ENCODE measurements at regions not wholly inside any gene's neighbourhood (a gene's known extent, or its start where the extent isn't known, plus 50 kb on each side); places are given as distances from the start of the nearest gene placed in this dataset.

DNA sequence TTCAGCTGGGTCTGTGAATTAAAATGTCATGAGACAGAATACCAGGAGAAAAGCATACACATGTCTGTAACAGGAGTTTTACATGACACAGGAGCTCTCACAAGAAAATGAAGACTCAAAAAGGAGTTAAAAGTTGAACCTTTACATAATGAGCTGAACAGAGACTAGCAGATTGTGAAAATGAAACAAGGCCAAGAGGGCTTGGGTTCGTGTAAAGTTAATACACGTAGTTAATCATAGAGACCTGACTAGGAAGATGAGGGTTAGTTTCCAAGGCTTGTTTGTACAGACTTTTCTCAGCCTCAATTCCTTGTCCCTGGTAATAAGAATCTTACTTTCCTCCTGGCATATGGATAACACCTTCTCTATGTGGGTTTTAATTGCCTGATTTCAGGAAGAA, 1294.0 kb downstream of the MAT2B start:
- Mint-ChIP-seq H3K27ac (no peak overlapping the region), H3K4me1 (no peaks in the 10 kb centered on the region), H3K4me3 (no peak overlapping the region), H3K9me3 (ENCODE audit: insufficient read depth) (peaks cover 5% of the 10 kb centered on the region), H3K27me3 (no peaks in the 10 kb centered on the region)
- H3K27ac ChIP-seq (ENCODE audit: low read length in 2 of 2): no peak overlapping the region
- H3K4me1 ChIP-seq (ENCODE audit: control insufficient read depth in 2 of 2, insufficient read depth in 2 of 2, low read length in 2 of 2): no peaks in the 10 kb centered on the region
- no peak overlapping the region for H3K9ac ChIP-seq (ENCODE audit: low read length)
- WGBS (ENCODE audit: insufficient coverage): no CpG with 5 or more reads among the region's 2 CpGs
- H3K79me2 ChIP-seq (ENCODE audit: control insufficient read depth, insufficient read depth, low read length): no peaks in the 10 kb centered on the region
- POLR2A ChIA-PET: no interaction called here
- H3K4me2 ChIP-seq (replicated peaks; ENCODE audit: low read depth, low read length, poor library complexity, severe bottlenecking): no peak overlapping the region
- intact Hi-C loops (cut with micrococcal nuclease): no loop called here
- DNase-seq (no peak), ATAC-seq (ENCODE audit: low read depth) (no peak)
- no peaks in the 10 kb centered on the region for H3K36me3 ChIP-seq (replicated peaks in 1 of 2; ENCODE audit: control extremely low read depth in 1 of 2, control insufficient read depth in 1 of 2, extremely low read depth in 1 of 2, insufficient read depth in 2 of 2, low read length in 1 of 2)
- H4K20me1 ChIP-seq (ENCODE audit: control insufficient read depth, insufficient read depth, low read length, poor library complexity, severe bottlenecking): no peaks in the 10 kb centered on the region
- no peak overlapping the region for H3K4me3 ChIP-seq (ENCODE audit: control extremely low read depth in 1 of 5, extremely low read depth in 1 of 5, insufficient read depth in 1 of 5, low read depth in 2 of 5, low read length in 4 of 5)
- H3K27me3 ChIP-seq (replicated peaks in 1 of 4; ENCODE audit: control extremely low read depth in 1 of 4, control insufficient read depth in 3 of 4, insufficient read depth in 4 of 4, low read length in 3 of 4): no peaks in the 10 kb centered on the region
- no peak overlapping the region for H2AFZ ChIP-seq (ENCODE audit: insufficient read depth, low read depth, low read length, poor library complexity, severe bottlenecking)
- CTCF ChIA-PET: no interaction called here
- TF ChIP-seq, protein P1, sequence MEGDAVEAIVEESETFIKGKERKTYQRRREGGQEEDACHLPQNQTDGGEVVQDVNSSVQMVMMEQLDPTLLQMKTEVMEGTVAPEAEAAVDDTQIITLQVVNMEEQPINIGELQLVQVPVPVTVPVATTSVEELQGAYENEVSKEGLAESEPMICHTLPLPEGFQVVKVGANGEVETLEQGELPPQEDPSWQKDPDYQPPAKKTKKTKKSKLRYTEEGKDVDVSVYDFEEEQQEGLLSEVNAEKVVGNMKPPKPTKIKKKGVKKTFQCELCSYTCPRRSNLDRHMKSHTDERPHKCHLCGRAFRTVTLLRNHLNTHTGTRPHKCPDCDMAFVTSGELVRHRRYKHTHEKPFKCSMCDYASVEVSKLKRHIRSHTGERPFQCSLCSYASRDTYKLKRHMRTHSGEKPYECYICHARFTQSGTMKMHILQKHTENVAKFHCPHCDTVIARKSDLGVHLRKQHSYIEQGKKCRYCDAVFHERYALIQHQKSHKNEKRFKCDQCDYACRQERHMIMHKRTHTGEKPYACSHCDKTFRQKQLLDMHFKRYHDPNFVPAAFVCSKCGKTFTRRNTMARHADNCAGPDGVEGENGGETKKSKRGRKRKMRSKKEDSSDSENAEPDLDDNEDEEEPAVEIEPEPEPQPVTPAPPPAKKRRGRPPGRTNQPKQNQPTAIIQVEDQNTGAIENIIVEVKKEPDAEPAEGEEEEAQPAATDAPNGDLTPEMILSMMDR (IDR thresholded peaks at IDR 0.05): no peak
- TF ChIP-seq EZH2 (IDR thresholded peaks at IDR 0.05; ENCODE audit: borderline replicate concordance, insufficient read depth, low read depth, low read length, poor library complexity, severe bottlenecking): no peak
- H3K9me3 ChIP-seq (ENCODE audit: control extremely low read depth in 1 of 3, control insufficient read depth in 2 of 3, insufficient read depth in 1 of 3, low read length in 2 of 3): peaks cover 0 to 14% (median 12%) of the 10 kb centered on the region in 3 donors

DNA sequence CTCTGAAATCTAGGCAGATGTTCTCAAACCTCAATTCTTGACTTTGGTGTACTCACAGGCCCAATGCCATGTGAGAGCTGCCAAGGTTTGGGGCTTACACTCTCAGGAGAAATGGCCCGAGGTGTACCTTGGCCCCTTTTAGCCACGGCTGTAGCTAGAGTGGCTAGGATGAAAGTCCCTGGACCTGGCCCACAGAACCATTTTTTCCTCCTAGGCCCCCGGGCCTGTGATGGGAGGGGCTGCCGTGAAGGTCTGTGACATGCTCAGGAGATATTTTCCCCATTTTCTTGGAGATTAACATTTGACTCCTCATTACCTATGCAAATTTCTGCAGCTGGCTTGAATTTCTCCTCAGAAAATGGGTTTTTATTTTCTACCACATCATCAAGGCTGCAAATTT, 1296.5 kb downstream of the MAT2B start:
- no peaks in the 10 kb centered on the region for H3K4me1 Mint-ChIP-seq
- H3K9me3 Mint-ChIP-seq (ENCODE audit: insufficient read depth): peaks cover 5% of the 10 kb centered on the region
- Histone ChIP-seq H3K79me2 (ENCODE audit: control insufficient read depth, insufficient read depth, low read length) (no peaks in the 10 kb centered on the region), H2AFZ (ENCODE audit: insufficient read depth, low read depth, low read length, poor library complexity, severe bottlenecking) (no peak overlapping the region), H3K27ac (ENCODE audit: low read length in 2 of 2) (no peak overlapping the region), H3K9ac (ENCODE audit: low read length) (no peak overlapping the region), H3K27me3 (replicated peaks in 1 of 4; ENCODE audit: control extremely low read depth in 1 of 4, control insufficient read depth in 3 of 4, insufficient read depth in 4 of 4, low read length in 3 of 4) (no peaks in the 10 kb centered on the region), H3K4me1 (ENCODE audit: control insufficient read depth in 2 of 2, insufficient read depth in 2 of 2, low read length in 2 of 2) (no peaks in the 10 kb centered on the region), H3K4me3 (ENCODE audit: control extremely low read depth in 1 of 5, extremely low read depth in 1 of 5, insufficient read depth in 1 of 5, low read depth in 2 of 5, low read length in 4 of 5) (no peak overlapping the region), H4K20me1 (ENCODE audit: control insufficient read depth, insufficient read depth, low read length, poor library complexity, severe bottlenecking) (no peaks in the 10 kb centered on the region), H3K4me2 (replicated peaks; ENCODE audit: low read depth, low read length, poor library complexity, severe bottlenecking) (no peak overlapping the region), H3K36me3 (replicated peaks in 1 of 2; ENCODE audit: control extremely low read depth in 1 of 2, control insufficient read depth in 1 of 2, extremely low read depth in 1 of 2, insufficient read depth in 2 of 2, low read length in 1 of 2) (no peaks in the 10 kb centered on the region), H3K9me3 (ENCODE audit: control extremely low read depth in 1 of 3, control insufficient read depth in 2 of 3, insufficient read depth in 1 of 3, low read length in 2 of 3) (peaks cover 0 to 14% (median 12%) of the 10 kb centered on the region in 3 donors)
- ChIA-PET CTCF (no interaction called here), POLR2A (no interaction called here)
- H3K27ac Mint-ChIP-seq: no peak overlapping the region
- TF ChIP-seq, protein P1 (IDR thresholded peaks at IDR 0.05): no peak
- no peak for TF ChIP-seq EZH2 (IDR thresholded peaks at IDR 0.05; ENCODE audit: borderline replicate concordance, insufficient read depth, low read depth, low read length, poor library complexity, severe bottlenecking)
- no peak for DNase-seq
- no peak for ATAC-seq (ENCODE audit: low read depth)
- no peak overlapping the region for H3K4me3 Mint-ChIP-seq
- 92% methylated on average over 2 of the region's 4 CpGs for whole genome bisulfite sequencing (ENCODE audit: insufficient coverage)
- intact Hi-C loops (cut with micrococcal nuclease): no loop called here
- H3K27me3 Mint-ChIP-seq: no peaks in the 10 kb centered on the region
